ENCODE measurements at regions not wholly inside any gene's neighbourhood (a gene's known extent, or its start where the extent isn't known, plus 50 kb on each side); places are given as distances from the start of the nearest gene placed in this dataset.

DNA sequence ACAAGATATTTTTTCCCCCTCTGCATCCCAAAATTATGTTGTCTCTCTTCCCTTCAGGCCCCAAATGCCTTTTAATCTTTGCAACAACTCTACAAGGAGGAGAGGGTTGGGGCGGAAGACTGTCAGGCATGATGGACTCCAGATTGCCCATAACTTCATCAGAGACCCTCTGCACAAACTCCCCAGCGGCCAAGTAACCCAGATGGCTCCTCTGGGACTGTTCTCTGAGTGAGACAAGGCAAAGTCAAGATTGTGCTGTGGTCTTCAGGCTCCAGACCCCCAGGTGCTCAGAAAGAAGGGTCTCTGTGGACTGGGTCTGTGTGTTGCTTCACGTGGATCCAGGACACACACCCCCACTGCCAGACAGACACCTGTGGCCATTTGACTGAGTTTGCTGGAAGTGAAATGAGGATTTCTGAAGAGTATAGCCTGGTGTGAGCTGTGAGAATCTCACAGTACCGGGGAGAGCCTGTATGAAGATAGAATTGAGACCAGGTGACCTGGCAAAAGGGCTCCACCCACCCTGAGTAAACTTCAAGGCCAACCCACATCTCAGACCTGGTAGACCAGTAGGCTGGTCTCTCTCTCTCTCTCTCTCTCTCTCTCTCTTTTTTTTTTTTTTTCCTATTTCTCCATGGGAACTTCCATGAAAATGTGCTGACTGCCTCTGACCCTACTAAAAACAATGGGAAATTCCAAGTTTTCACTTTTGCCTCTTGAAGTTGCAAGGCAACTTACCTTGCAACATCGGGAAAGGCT, 354.1 kb downstream of the SOX9 start:
- TF ChIP-seq CTCF (conservative IDR thresholded peaks at IDR 0.05; ENCODE audit: low read depth, low read length) (no peak), EZH2 (IDR thresholded peaks at IDR 0.05; ENCODE audit: low read length, unreplicated experiment) (no peak), EZH2phosphoT487 (IDR thresholded peaks at IDR 0.05; ENCODE audit: borderline replicate concordance, low read length) (no peak)

All from PC-3 (cell line).